PC-3 (cell line): ENCODE measurements at regions not wholly inside any gene's neighbourhood (a gene's known extent, or its start where the extent isn't known, plus 50 kb on each side); places are given as distances from the start of the nearest gene placed in this dataset.
"Not testable (repeated sequence)": the region's sequence is repeated elsewhere in the genome, so short reads cannot be mapped to it uniquely, and the experiment has no call there.

Source experiments
- ATAC-seq: fragments of 200-7000 bp; cut with Tn5 transposase; 2 replicates; pipeline ENCODE4 v1.9.1; 2020; ENCODE audit warnings: mild to moderate bottlenecking, moderate library complexity
- BruUV-seq: library from RNA; stranded (reverse); fragments of 400-500 nt; replicated peaks from 2 replicates; lab custom pipeline; 2021; lab: Mats Ljungman, UMichigan
- CTCF ChIA-PET: fragments of 300-600 bp; sonication (Branson Sonifier 250); formaldehyde crosslinking; loops from one replicate; lab custom pipeline; 2022; ENCODE audit warnings: antibody characterized with exemption; lab: Charles Lee
- POLR2A ChIA-PET: fragments of 300-600 bp; sonication (Branson Sonifier 250); formaldehyde crosslinking; loops from one replicate; lab custom pipeline; 2022; ENCODE audit warnings: antibody characterized with exemption; ENCODE audit not compliant: unreplicated experiment; lab: Charles Lee
- DNase-seq: peaks from one replicate; pipeline ENCODE4 v3.0.0-alpha.2; 2015
- H2AFZ ChIP-seq: fragments of 300-600 bp; sonication (generic); 2 replicates; pipeline ENCODE4 v1.6.0; 2016; ENCODE audit warnings: antibody characterized with exemption, low read length
- H3F3A ChIP-seq: fragments of 300-600 bp; sonication (generic); one replicate; pipeline ENCODE4 v1.6.0; 2017; ENCODE audit warnings: antibody characterized with exemption, low read length, control low read depth, mild to moderate bottlenecking; ENCODE audit not compliant: unreplicated experiment
- H3K27ac ChIP-seq: fragments of 300-600 bp; sonication (generic); 2 replicates; pipeline ENCODE4 v1.5.1; 2016; ENCODE audit warnings: mild to moderate bottlenecking, low read length
- H3K27me3 ChIP-seq: fragments of 300-600 bp; sonication (generic); 2 replicates; pipeline ENCODE4 v1.6.1; 2016; ENCODE audit warnings: low read length, mixed read lengths
- H3K36me3 ChIP-seq: fragments of 300-600 bp; sonication (generic); 2 replicates; pipeline ENCODE4 v1.6.1; 2016; ENCODE audit warnings: low read depth, mixed run types, low read length, mixed read lengths
- H3K4me1 ChIP-seq: fragments of 300-600 bp; sonication (generic); 2 replicates; pipeline ENCODE4 v1.5.1; 2016; ENCODE audit warnings: low read length; ENCODE audit not compliant: insufficient read depth
- H3K4me2 ChIP-seq: fragments of 300-600 bp; sonication (generic); 2 replicates; pipeline ENCODE4 v1.6.0; 2016; ENCODE audit warnings: low read length
- H3K4me3 ChIP-seq: fragments of 300-600 bp; sonication (generic); 2 replicates; pipeline ENCODE4 v1.5.1; 2016; ENCODE audit warnings: mild to moderate bottlenecking, low read length, mixed read lengths
- H3K79me2 ChIP-seq: fragments of 300-600 bp; sonication (generic); 2 replicates; pipeline ENCODE4 v1.6.1; 2017; ENCODE audit warnings: low read length, mixed read lengths
- H3K9ac ChIP-seq: fragments of 300-600 bp; sonication (generic); 2 replicates; pipeline ENCODE4 v1.6.0; 2016; ENCODE audit warnings: mild to moderate bottlenecking, low read length
- H3K9me2 ChIP-seq: fragments of 300-600 bp; sonication (generic); replicated peaks from 2 replicates; pipeline ENCODE4 v1.6.1; 2016; ENCODE audit warnings: mixed run types, low read length, mixed read lengths
- H3K9me3 ChIP-seq: fragments of 300-600 bp; sonication (generic); 2 replicates; pipeline ENCODE4 v1.6.1; 2016; ENCODE audit warnings: low read length, mixed read lengths
- H4K20me1 ChIP-seq: fragments of 300-600 bp; sonication (generic); 2 replicates; pipeline ENCODE4 v1.6.1; 2016; ENCODE audit warnings: low read length, mixed read lengths
- CTCF ChIP-seq: fragments of 300-600 bp; sonication (generic); conservative IDR thresholded peaks from 2 replicates; pipeline ENCODE4 v1.5.1; 2017; ENCODE audit warnings: antibody characterized with exemption, low read depth, mild to moderate bottlenecking, low read length
- EZH2 ChIP-seq: fragments of 300-600 bp; sonication (generic); IDR thresholded peaks from one replicate; pipeline ENCODE4 v1.6.1; 2017; ENCODE audit warnings: antibody characterized with exemption, mild to moderate bottlenecking, low read length; ENCODE audit not compliant: unreplicated experiment
- EZH2phosphoT487 ChIP-seq: fragments of 300-600 bp; sonication (generic); IDR thresholded peaks from 2 replicates; pipeline ENCODE4 v1.6.1; 2018; ENCODE audit warnings: mild to moderate bottlenecking, antibody characterized with exemption, low read length, borderline replicate concordance
- intact Hi-C: fragments of 100-400 bp; cut with micrococcal nuclease; formaldehyde crosslinking; loops from 2 replicates; pipeline ENCODE4 v1.9.0; 2023

GRCh38 chr10:121385136-121385535, 213.1 kb downstream of the FGFR2 start:
- no peaks in the 10 kb centered on the region for H3K4me1 ChIP-seq
- CTCF ChIA-PET: no interaction called here

GRCh38 chr10:121392657-121393056, 205.6 kb downstream of the FGFR2 start:
- H3K79me2 ChIP-seq: no peaks in the 10 kb centered on the region
- ATAC-seq (no peak), DNase-seq (no peak)
- H3K4me2 ChIP-seq: no peak overlapping the region
- no peaks in the 10 kb centered on the region for H3K4me1 ChIP-seq
- ChIA-PET POLR2A (no interaction called here), CTCF (no interaction called here)
- H3F3A ChIP-seq: no peaks in the 10 kb centered on the region
- intact Hi-C loops: no loop called here
- no peaks in the 10 kb centered on the region for H3K9me3 ChIP-seq
- no peaks in the 10 kb centered on the region for H4K20me1 ChIP-seq
- H3K27me3 ChIP-seq: peaks cover 13% of the 10 kb centered on the region
- BruUV-seq: no TSS peak
- TF ChIP-seq CTCF (no peak), EZH2phosphoT487 (no peak), EZH2 (no peak)
- H3K9me2 ChIP-seq: no peaks in the 10 kb centered on the region
- no peak overlapping the region for H3K27ac ChIP-seq
- no peak overlapping the region for H2AFZ ChIP-seq
- H3K36me3 ChIP-seq: no peaks in the 10 kb centered on the region
- H3K4me3 ChIP-seq: no peak overlapping the region
- H3K9ac ChIP-seq: no peak overlapping the region

More at GRCh38 chr10:121385136-121385535, 213.1 kb downstream of the FGFR2 start:
- Histone ChIP-seq H3F3A (no peaks in the 10 kb centered on the region), H3K4me3 (no peak overlapping the region), H4K20me1 (no peaks in the 10 kb centered on the region), H3K4me2 (no peak overlapping the region), H3K27me3 (peaks cover 11% of the 10 kb centered on the region; the same call in 1 of the 2 replicates), H3K9me3 (no peaks in the 10 kb centered on the region), H3K79me2 (no peaks in the 10 kb centered on the region), H3K36me3 (no peaks in the 10 kb centered on the region), H3K27ac (no peak overlapping the region), H3K9ac (no peak overlapping the region), H2AFZ (no peak overlapping the region), H3K9me2 (no peaks in the 10 kb centered on the region)
- POLR2A ChIA-PET: no interaction called here
- intact Hi-C loops: no loop called here
- TF ChIP-seq CTCF (no peak), EZH2phosphoT487 (no peak), EZH2 (no peak)
- ATAC-seq: no peak
- no peak for DNase-seq
- BruUV-seq: no TSS peak

- H3K4me3 ChIP-seq: no peak overlapping the region
- peaks cover 13% of the 10 kb centered on the region for H3K27me3 ChIP-seq
- no peak for ATAC-seq
- no peak overlapping the region for H2AFZ ChIP-seq
- H3K4me2 ChIP-seq: no peak overlapping the region
- CTCF ChIA-PET: no interaction called here
- no peaks in the 10 kb centered on the region for H3K79me2 ChIP-seq
- H3K9me3 ChIP-seq: no peaks in the 10 kb centered on the region
- H3K9ac ChIP-seq: no peak overlapping the region
- H4K20me1 ChIP-seq: no peaks in the 10 kb centered on the region
- H3K9me2 ChIP-seq: no peaks in the 10 kb centered on the region
- H3K36me3 ChIP-seq: no peaks in the 10 kb centered on the region
- no peaks in the 10 kb centered on the region for H3F3A ChIP-seq
- POLR2A ChIA-PET: no interaction called here
- no peak overlapping the region for H3K27ac ChIP-seq
- no TSS peak for BruUV-seq
- H3K4me1 ChIP-seq: no peaks in the 10 kb centered on the region
- no peak for DNase-seq
- no peak for TF ChIP-seq CTCF
- TF ChIP-seq EZH2phosphoT487: no peak
- no peak for TF ChIP-seq EZH2
- intact Hi-C loops: no loop called here
Measured at GRCh38 chr10:121393522-121393921, 204.7 kb downstream of the FGFR2 start.

- H3K79me2 ChIP-seq, H3K27me3 ChIP-seq, BruUV-seq, H3K4me2 ChIP-seq, H3K9ac ChIP-seq, POLR2A ChIA-PET, H3K4me3 ChIP-seq, ATAC-seq, intact Hi-C loops, H3K27ac ChIP-seq, H3K36me3 ChIP-seq, DNase-seq, H3K4me1 ChIP-seq, H4K20me1 ChIP-seq, H3K9me2 ChIP-seq, H2AFZ ChIP-seq, H3K9me3 ChIP-seq, CTCF ChIA-PET, H3F3A ChIP-seq: not testable (repeated sequence)
Measured at GRCh38 chr10:121400507-121400906, 197.7 kb downstream of the FGFR2 start.
